ENCODE measurements at regions not wholly inside any gene's neighbourhood (a gene's known extent, or its start where the extent isn't known, plus 50 kb on each side); places are given as distances from the start of the nearest gene placed in this dataset.
A peak's percentile ranks its signal among the peaks of the same experiment; 100 is the strongest.

- peak; percentile 97 for TF ChIP-seq SP1 (IDR thresholded peaks at IDR 0.05)
- no peak for TF ChIP-seq CTCF (IDR thresholded peaks at IDR 0.05; ENCODE audit: low read depth, low read length, missing input control)
- TF ChIP-seq ZBTB33 (IDR thresholded peaks at IDR 0.05) = peak; percentile 81
- TF ChIP-seq EGR1 (IDR thresholded peaks at IDR 0.05; ENCODE audit: low read depth in 2 of 2) = peak in 1 of 2 donors; percentile 60
- TF ChIP-seq REST (IDR thresholded peaks at IDR 0.05) = peak; percentile 71
- peak; percentile 78 for TF ChIP-seq YY1 (IDR thresholded peaks at IDR 0.05)
- peak; percentile 99 to 100 for TF ChIP-seq RXRA (IDR thresholded peaks at IDR 0.05)
Measured at GRCh38 chr12:115094163-115094816, 410.3 kb upstream of the TBX3 start.

Data from liver (tissue), 3 donors.